ENCODE measurements at regions not wholly inside any gene's neighbourhood (a gene's known extent, or its start where the extent isn't known, plus 50 kb on each side); places are given as distances from the start of the nearest gene placed in this dataset.

GRCh38 chr18:60134806-60135205 lies 235.0 kb downstream of the PMAIP1 start:
- ChIA-PET CTCF (ENCODE audit: low intra/inter-chr PET ratio) (no interaction called here), POLR2A (no interaction called here)
- Histone ChIP-seq H3K4me2 (ENCODE audit: insufficient read depth, low read length) (no peak overlapping the region), H3K27ac (ENCODE audit: extremely low read depth, low read depth, low read length) (no peak overlapping the region), H4K20me1 (replicated peaks; ENCODE audit: control insufficient read depth, insufficient read depth, low read length) (no peaks in the 10 kb centered on the region), H3K79me2 (ENCODE audit: control insufficient read depth, insufficient read depth, low read length) (no peaks in the 10 kb centered on the region), H3K9me3 (replicated peaks; ENCODE audit: control insufficient read depth, insufficient read depth, low read depth, low read length) (no peaks in the 10 kb centered on the region), H3K9me1 (ENCODE audit: control insufficient read depth, insufficient read depth, low read length) (no peaks in the 10 kb centered on the region), H3K27me3 (ENCODE audit: control insufficient read depth in 2 of 2, insufficient read depth in 2 of 2, low read length in 2 of 2) (no peaks in the 10 kb centered on the region), H3K4me1 (replicated peaks in 1 of 2; ENCODE audit: control insufficient read depth in 2 of 2, insufficient read depth in 2 of 2, low read length in 2 of 2) (no peaks in the 10 kb centered on the region; a peak in 1 of 5 replicates), H2AFZ (ENCODE audit: low read depth, low read length) (no peak overlapping the region), H3K9ac (ENCODE audit: insufficient read depth in 1 of 2, low read depth in 2 of 2, low read length in 2 of 2) (no peak overlapping the region), H3K4me3 (no peak overlapping the region), H3K36me3 (ENCODE audit: control insufficient read depth, insufficient read depth, low read length) (no peaks in the 10 kb centered on the region)
- TF ChIP-seq CREBBP (IDR thresholded peaks at IDR 0.05; ENCODE audit: low read depth, low read length) (no peak), ZNF764 (CRISPR knock-in tag; IDR thresholded peaks at IDR 0.05; ENCODE audit: low read depth) (no peak), PHTF2 (CRISPR knock-in tag; IDR thresholded peaks at IDR 0.05) (no peak), TEAD2 (tag; IDR thresholded peaks at IDR 0.05) (no peak), MAX (CRISPR knock-in tag; IDR thresholded peaks at IDR 0.05) (no peak), JUNB (CRISPR knock-in tag; conservative IDR thresholded peaks at IDR 0.05) (no peak), FOXA3 (CRISPR knock-in tag; conservative IDR thresholded peaks at IDR 0.05 in 1 of 2, IDR thresholded peaks at IDR 0.05 in 1 of 2) (no peak), ZNF124 (CRISPR knock-in tag; IDR thresholded peaks at IDR 0.05) (no peak), KAT8 (IDR thresholded peaks at IDR 0.05; ENCODE audit: low read depth) (no peak), ZNF277 (CRISPR knock-in tag; IDR thresholded peaks at IDR 0.05; ENCODE audit: borderline replicate concordance) (no peak), CHD1 (IDR thresholded peaks at IDR 0.05; ENCODE audit: low read length) (no peak), NR2C2 (CRISPR knock-in tag; IDR thresholded peaks at IDR 0.05) (no peak), NR2C2 (tag; IDR thresholded peaks at IDR 0.05) (no peak), ZBTB1 (CRISPR knock-in tag; IDR thresholded peaks at IDR 0.05; ENCODE audit: borderline replicate concordance, low read depth) (no peak), ZNF134 (CRISPR knock-in tag; conservative IDR thresholded peaks at IDR 0.05) (no peak), ZNF740 (CRISPR knock-in tag; IDR thresholded peaks at IDR 0.05) (no peak), ZNF740 (tag; IDR thresholded peaks at IDR 0.05) (no peak), SRSF3 (IDR thresholded peaks at IDR 0.05; ENCODE audit: insufficient read depth, low read length) (no peak)
- intact Hi-C loops (cut with micrococcal nuclease): no loop called here
- no TSS peak for BruUV-seq (replicated peaks)
- no peak for ATAC-seq
- in situ Hi-C loops (cut with MboI): no loop called here
- no peak for DNase-seq (ENCODE audit: extremely low read depth in 1 of 4, low spot score in 3 of 4)
- 0% methylated on average over 1 of the region's 1 CpG for WGBS (ENCODE audit: insufficient coverage, low coverage, missing lambda C conversion rate)
- no peak for FAIRE-seq

Measured in K562 (cell line).